HG02610 (cell line): ENCODE measurements at regions not wholly inside any gene's neighbourhood (a gene's known extent, or its start where the extent isn't known, plus 50 kb on each side); places are given as distances from the start of the nearest gene placed in this dataset.
"Not testable (repeated sequence)": the region's sequence is repeated elsewhere in the genome, so short reads cannot be mapped to it uniquely, and the experiment has no call there.

Source experiments
- ATAC-seq: cut with Tn5 transposase; IDR thresholded peaks from one replicate; pipeline ENCODE4 v1.9.1; 2021; ENCODE audit warnings: mild to moderate bottlenecking, moderate library complexity; ENCODE audit not compliant: unreplicated experiment

- no peak for ATAC-seq
Measured at GRCh38 chr10:9848981-9849380, 1168.7 kb upstream of the CELF2 start.

- no peak for ATAC-seq
Measured at GRCh38 chr10:9850415-9850814, 1167.3 kb upstream of the CELF2 start.

GRCh38 chr10:9851808-9852207, 1165.9 kb upstream of the CELF2 start:
- ATAC-seq: no peak

GRCh38 chr10:9853405-9854355, 1164.0 kb upstream of the CELF2 start:
- ATAC-seq: no peak

GRCh38 chr10:9855451-9855850, 1162.2 kb upstream of the CELF2 start:
- ATAC-seq: not testable (repeated sequence)

- ATAC-seq: no peak
Measured at GRCh38 chr10:9858816-9859215, 1158.9 kb upstream of the CELF2 start.

GRCh38 chr10:9860045-9860444, 1157.6 kb upstream of the CELF2 start:
- ATAC-seq: no peak

GRCh38 chr10:9863559-9864121, 1154.0 kb upstream of the CELF2 start:
- ATAC-seq: no peak

GRCh38 chr10:9868499-9868898, 1149.2 kb upstream of the CELF2 start:
- no peak for ATAC-seq

- ATAC-seq: no peak
Measured at GRCh38 chr10:9869205-9869604, 1148.5 kb upstream of the CELF2 start.

- ATAC-seq: no peak
Measured at GRCh38 chr10:9869606-9870176, 1148.0 kb upstream of the CELF2 start.

GRCh38 chr10:9875353-9875752, 1142.3 kb upstream of the CELF2 start:
- ATAC-seq: no peak

GRCh38 chr10:9877978-9878377, 1139.7 kb upstream of the CELF2 start:
- no peak for ATAC-seq

- ATAC-seq: no peak
Measured at GRCh38 chr10:9878383-9878782, 1139.3 kb upstream of the CELF2 start.

- ATAC-seq: no peak
Measured at GRCh38 chr10:9885761-9886160, 1131.9 kb upstream of the CELF2 start.

- no peak for ATAC-seq
Measured at GRCh38 chr10:9886772-9887171, 1130.9 kb upstream of the CELF2 start.

GRCh38 chr10:9895453-9895852, 1122.2 kb upstream of the CELF2 start:
- no peak for ATAC-seq

GRCh38 chr10:9895981-9896380, 1121.7 kb upstream of the CELF2 start:
- no peak for ATAC-seq

GRCh38 chr10:9898633-9899395, 1118.9 kb upstream of the CELF2 start:
- no peak for ATAC-seq

GRCh38 chr10:9900751-9901150, 1116.9 kb upstream of the CELF2 start:
- ATAC-seq: no peak

- ATAC-seq: no peak
Measured at GRCh38 chr10:9901971-9902370, 1115.7 kb upstream of the CELF2 start.
